Fibroblast of the aortic adventitia (primary cell): ENCODE measurements at regions not wholly inside any gene's neighbourhood (a gene's known extent, or its start where the extent isn't known, plus 50 kb on each side); places are given as distances from the start of the nearest gene placed in this dataset.

Experiments used
- DNase-seq: peaks from one replicate; pipeline ENCODE4 v3.0.0-alpha.2; 2010; ENCODE audit warnings: low read depth
- H3K4me3 ChIP-seq: 2 replicates; pipeline ENCODE4 v1.5.1; 2011; ENCODE audit warnings: low read depth, mild to moderate bottlenecking, control low read depth, low read length, moderate library complexity
- TF ChIP-seq, protein P1 (sequence below): IDR thresholded peaks from 2 replicates; pipeline ENCODE4 v1.5.1; 2011; ENCODE audit warnings: mild to moderate bottlenecking, low read length, control low read depth, inconsistent platforms; ENCODE audit not compliant: insufficient read depth

DNA sequence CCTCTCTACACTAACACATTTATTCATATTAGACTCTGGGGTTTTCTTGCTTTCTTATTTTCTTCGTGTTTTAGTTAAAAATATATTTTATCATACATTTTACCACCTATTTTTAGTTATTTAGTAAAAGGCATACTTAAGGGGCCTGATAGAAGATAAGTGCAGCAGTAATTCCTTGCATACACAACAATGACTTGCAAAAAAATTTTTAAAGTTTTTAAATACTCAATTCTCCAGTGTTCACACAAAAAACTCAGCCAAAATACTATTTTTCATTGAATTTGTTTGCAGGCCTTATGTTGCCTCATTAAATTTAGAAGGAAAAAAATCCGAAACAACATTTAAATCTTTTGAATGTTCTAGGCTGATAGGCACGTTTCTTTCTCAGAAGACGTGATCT is 2431.7 kb downstream of the PCDH9 start:
- TF ChIP-seq, protein P1, sequence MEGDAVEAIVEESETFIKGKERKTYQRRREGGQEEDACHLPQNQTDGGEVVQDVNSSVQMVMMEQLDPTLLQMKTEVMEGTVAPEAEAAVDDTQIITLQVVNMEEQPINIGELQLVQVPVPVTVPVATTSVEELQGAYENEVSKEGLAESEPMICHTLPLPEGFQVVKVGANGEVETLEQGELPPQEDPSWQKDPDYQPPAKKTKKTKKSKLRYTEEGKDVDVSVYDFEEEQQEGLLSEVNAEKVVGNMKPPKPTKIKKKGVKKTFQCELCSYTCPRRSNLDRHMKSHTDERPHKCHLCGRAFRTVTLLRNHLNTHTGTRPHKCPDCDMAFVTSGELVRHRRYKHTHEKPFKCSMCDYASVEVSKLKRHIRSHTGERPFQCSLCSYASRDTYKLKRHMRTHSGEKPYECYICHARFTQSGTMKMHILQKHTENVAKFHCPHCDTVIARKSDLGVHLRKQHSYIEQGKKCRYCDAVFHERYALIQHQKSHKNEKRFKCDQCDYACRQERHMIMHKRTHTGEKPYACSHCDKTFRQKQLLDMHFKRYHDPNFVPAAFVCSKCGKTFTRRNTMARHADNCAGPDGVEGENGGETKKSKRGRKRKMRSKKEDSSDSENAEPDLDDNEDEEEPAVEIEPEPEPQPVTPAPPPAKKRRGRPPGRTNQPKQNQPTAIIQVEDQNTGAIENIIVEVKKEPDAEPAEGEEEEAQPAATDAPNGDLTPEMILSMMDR = no peak
- DNase-seq = no peak

DNA sequence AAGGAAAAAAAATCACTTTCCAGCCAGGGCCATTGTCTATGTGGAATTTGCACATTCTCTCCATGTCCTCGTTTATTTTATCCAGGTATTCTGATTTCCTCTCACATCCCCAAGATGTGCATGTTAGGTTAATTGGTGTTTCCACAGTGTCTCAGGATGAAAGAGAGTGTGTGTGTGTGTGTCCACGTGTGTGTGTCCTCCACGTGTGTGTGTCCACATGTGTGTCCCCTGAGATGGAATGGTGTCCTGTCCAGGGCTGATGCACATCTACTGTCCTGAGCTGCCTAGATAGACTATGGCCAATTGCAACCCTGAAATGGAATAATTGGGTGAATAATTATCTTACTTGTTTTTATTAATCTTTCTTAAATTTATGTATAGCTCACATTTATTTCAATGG is 2436.5 kb downstream of the PCDH9 start:
- no peak overlapping the region for H3K4me3 ChIP-seq
- TF ChIP-seq, protein P1 = no peak
- DNase-seq = no peak

More for the DNA sequence above, 2431.7 kb downstream of the PCDH9 start:
- H3K4me3 ChIP-seq = no peak overlapping the region

GRCh38 chr13:64793131-64793530 is 2437.0 kb downstream of the PCDH9 start:
- TF ChIP-seq, protein P1 = no peak
- DNase-seq = no peak

DNA sequence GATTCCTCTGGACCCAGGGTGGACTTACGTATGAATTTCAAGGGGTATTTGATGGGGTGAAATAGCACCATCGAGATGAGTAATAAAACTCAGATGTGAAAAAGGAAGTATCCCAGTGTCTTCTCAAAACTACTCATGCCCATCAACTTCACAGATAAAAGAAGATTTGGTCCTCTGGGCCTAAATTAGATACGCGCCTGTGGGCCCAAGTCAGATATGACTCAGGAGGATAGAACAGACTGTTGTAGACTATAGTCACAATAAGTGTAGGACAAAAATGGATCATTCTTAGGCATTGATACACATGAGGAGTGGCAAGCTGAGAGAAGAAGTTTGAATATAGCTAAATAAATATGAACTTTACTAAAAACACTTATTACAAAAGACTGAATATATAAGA is 2438.8 kb downstream of the PCDH9 start:
- no peak overlapping the region for H3K4me3 ChIP-seq
- no peak for DNase-seq
- TF ChIP-seq, protein P1 = no peak

More at GRCh38 chr13:64793131-64793530, 2437.0 kb downstream of the PCDH9 start:
- H3K4me3 ChIP-seq = no peak overlapping the region

GRCh38 chr13:64782466-64782865 is 2447.7 kb downstream of the PCDH9 start:
- TF ChIP-seq, protein P1 = no peak
- DNase-seq = no peak

GRCh38 chr13:64778002-64778401 is 2452.1 kb downstream of the PCDH9 start:
- no peak for DNase-seq
- TF ChIP-seq, protein P1 = no peak
- H3K4me3 ChIP-seq = no peak overlapping the region

More at GRCh38 chr13:64782466-64782865, 2447.7 kb downstream of the PCDH9 start:
- H3K4me3 ChIP-seq = no peak overlapping the region

DNA sequence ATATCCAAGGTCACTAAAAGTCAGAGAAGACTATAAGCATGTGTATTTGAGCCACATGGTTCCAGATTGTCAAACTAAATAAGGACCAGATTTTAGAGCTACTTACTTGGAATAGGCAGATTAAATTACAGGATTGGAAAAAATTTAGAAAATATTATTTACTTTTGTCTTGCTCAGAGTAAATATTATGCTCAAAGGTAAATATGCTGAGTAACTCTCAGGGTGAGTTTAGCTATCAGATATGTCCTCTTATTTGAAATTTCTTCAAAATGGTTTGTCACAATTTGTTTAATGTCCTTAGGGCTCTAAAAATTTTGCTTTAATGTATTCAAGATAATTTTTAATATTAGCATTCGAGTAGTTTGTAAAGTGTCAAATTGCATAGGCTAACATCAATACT is 2455.2 kb downstream of the PCDH9 start:
- DNase-seq = no peak
- TF ChIP-seq, protein P1 = no peak
- no peak overlapping the region for H3K4me3 ChIP-seq
